HepG2 (cell line): ENCODE measurements at regions not wholly inside any gene's neighbourhood (a gene's known extent, or its start where the extent isn't known, plus 50 kb on each side); places are given as distances from the start of the nearest gene placed in this dataset.

Experiments
- ATAC-seq: fragments of 200-7000 bp; cut with Tn5 transposase; 3 replicates; pipeline ENCODE4 v1.9.1; 2020; ENCODE audit warnings: mild to moderate bottlenecking, moderate library complexity
- BruUV-seq: library from RNA; stranded (reverse); fragments of 400-500 nt; replicated peaks from 2 replicates; lab custom pipeline; 2021; lab: Mats Ljungman, UMichigan
- CTCF ChIA-PET: fragments of 300-600 bp; formaldehyde crosslinking; extraction: SDS; loops from one replicate; lab custom pipeline; 2021; ENCODE audit warnings: low total read pairs, inconsistent platforms, low intra/inter-chr PET ratio; lab: Yijun Ruan, JAX
- POLR2A ChIA-PET: fragments of 350-600 bp; sonication (Branson Sonifier 250); formaldehyde crosslinking; loops from one replicate; lab custom pipeline; 2020; ENCODE audit warnings: antibody characterized with exemption, inconsistent platforms; lab: Yijun Ruan, JAX
- DNase-seq: peaks from one replicate; pipeline ENCODE4 v3.0.0-alpha.2; 2015; ENCODE audit warnings: low spot score
- FAIRE-seq: peaks from 3 replicates; lab custom pipeline; 2011; peaks lifted over from hg19 to GRCh38; lab: Jason Lieb, UNC
- H2AFZ ChIP-seq: one replicate; pipeline ENCODE4 v1.6.1; 2011; ENCODE audit warnings: low read length, inconsistent platforms
- H3K27ac ChIP-seq: fragments of 300-600 bp; 3 replicates; pipeline ENCODE4 v1.8.0; 2011; ENCODE audit warnings: mixed run types, mild to moderate bottlenecking, mixed read lengths, low read length, inconsistent platforms; ENCODE audit not compliant: insufficient read depth; ENCODE audit errors: extremely low read length
- H3K27me3 ChIP-seq, 2 experiments: fragments of 200-600 bp in 1 of 2; 2 replicates in 1 of 2; 3 replicates in 1 of 2; pipeline versions ENCODE4 v1.6.0 to v1.8.0; 2011; ENCODE audit warnings: low read length in 2 of 2, mild to moderate bottlenecking in 2 of 2, moderate library complexity in 2 of 2, inconsistent platforms in 1 of 2; ENCODE audit not compliant: insufficient read depth in 2 of 2, control insufficient read depth in 1 of 2
- H3K36me3 ChIP-seq, 2 experiments: fragments of 200-600 bp in 1 of 2; replicated peaks in 1 of 2; 2 replicates in 1 of 2; 3 replicates in 1 of 2; pipeline versions ENCODE4 v1.5.1 to v1.8.0; 2011; ENCODE audit warnings: low read length in 2 of 2, inconsistent platforms in 1 of 2; ENCODE audit not compliant: insufficient read depth in 2 of 2, control insufficient read depth in 1 of 2
- H3K4me1 ChIP-seq: 2 replicates; pipeline ENCODE4 v1.5.1; 2012; ENCODE audit warnings: low read length, inconsistent platforms; ENCODE audit not compliant: insufficient read depth
- H3K4me2 ChIP-seq: 2 replicates; pipeline ENCODE4 v1.6.0; 2011; ENCODE audit warnings: low read depth, low read length, inconsistent platforms
- H3K4me3 ChIP-seq, 3 experiments: fragments of 200-600 bp in 1 of 3; sonication (generic), shearing (Covaris generic) in 1 of 3; replicated peaks in 1 of 3; 2 replicates each; pipeline ENCODE4 v1.5.1; 2011 to 2016; ENCODE audit warnings: low read length in 3 of 3, inconsistent platforms in 2 of 3, low read depth in 2 of 3, mild to moderate bottlenecking in 2 of 3, control low read depth in 1 of 3, mixed read lengths in 1 of 3; ENCODE audit not compliant: insufficient read depth in 1 of 3
- H3K79me2 ChIP-seq: one replicate; pipeline ENCODE4 v1.6.1; 2011; ENCODE audit warnings: low read length, inconsistent platforms; ENCODE audit not compliant: insufficient read depth
- H3K9ac ChIP-seq: 2 replicates; pipeline ENCODE4 v1.6.0; 2011; ENCODE audit warnings: mild to moderate bottlenecking, low read depth, low read length, inconsistent platforms; ENCODE audit not compliant: insufficient read depth
- H3K9me3 ChIP-seq: 2 replicates; pipeline ENCODE4 v1.5.1; 2012; ENCODE audit warnings: mild to moderate bottlenecking, low read length
- H4K20me1 ChIP-seq: 2 replicates; pipeline ENCODE4 v1.6.0; 2011; ENCODE audit warnings: inconsistent platforms, mild to moderate bottlenecking, low read length, moderate library complexity; ENCODE audit not compliant: insufficient read depth
- ARID2 ChIP-seq: sonication (generic); formaldehyde crosslinking; IDR thresholded peaks from 2 replicates; pipeline ENCODE4 v1.8.1; 2022; ENCODE audit warnings: mild to moderate bottlenecking, missing genetic modification reagents, borderline replicate concordance
- EZH2 ChIP-seq: conservative IDR thresholded peaks from 2 replicates; pipeline ENCODE4 v1.6.1; 2012; ENCODE audit warnings: mild to moderate bottlenecking, low read depth, low read length, moderate library complexity
- HIVEP1 ChIP-seq: sonication (generic); formaldehyde crosslinking; IDR thresholded peaks from 2 replicates; pipeline ENCODE4 v1.4.0; 2020; ENCODE audit warnings: mild to moderate bottlenecking, missing genetic modification reagents
- HNRNPL ChIP-seq: fragments of 200-400 bp; formaldehyde crosslinking; IDR thresholded peaks from 2 replicates; pipeline ENCODE4 v1.6.1; 2017; ENCODE audit warnings: mild to moderate bottlenecking, low read depth, low read length
- JUN ChIP-seq: sonication (generic); formaldehyde crosslinking; IDR thresholded peaks from 2 replicates; pipeline ENCODE4 v1.4.0; 2020; ENCODE audit warnings: mild to moderate bottlenecking, missing genetic modification reagents
- MEIS1 ChIP-seq: sonication (generic); formaldehyde crosslinking; IDR thresholded peaks from 2 replicates; pipeline ENCODE4 v1.9.0; 2021; ENCODE audit warnings: mild to moderate bottlenecking, missing genetic modification reagents, moderate library complexity, borderline replicate concordance
- PATZ1 ChIP-seq: sonication (generic); formaldehyde crosslinking; IDR thresholded peaks from 2 replicates; pipeline ENCODE4 v1.4.0; 2020; ENCODE audit warnings: missing genetic modification reagents
- TFE3 ChIP-seq: IDR thresholded peaks from 2 replicates; pipeline ENCODE4 v1.6.1; 2016
- XRCC5 ChIP-seq: fragments of 200-400 bp; formaldehyde crosslinking; optimal IDR thresholded peaks from 2 replicates; pipeline ENCODE3; 2017; ENCODE audit warnings: mild to moderate bottlenecking, low read length
- ZFX ChIP-seq: sonication (generic); formaldehyde crosslinking; IDR thresholded peaks from 2 replicates; pipeline ENCODE4 v1.4.0; 2020; ENCODE audit warnings: mild to moderate bottlenecking, low read depth, missing genetic modification reagents, moderate library complexity
- ZNF20 ChIP-seq: sonication (generic); formaldehyde crosslinking; IDR thresholded peaks from 2 replicates; pipeline ENCODE4 v1.4.0; 2020; ENCODE audit warnings: mild to moderate bottlenecking, moderate library complexity, missing genetic modification reagents
- ZNF777 ChIP-seq: sonication (generic); formaldehyde crosslinking; IDR thresholded peaks from 2 replicates; pipeline ENCODE4 v1.4.0; 2020; ENCODE audit warnings: missing genetic modification reagents
- ZNF781 ChIP-seq: sonication (generic); formaldehyde crosslinking; IDR thresholded peaks from 2 replicates; pipeline ENCODE4 v1.5.1; 2020; ENCODE audit warnings: borderline replicate concordance, mild to moderate bottlenecking, missing genetic modification reagents; ENCODE audit errors: not compliant biosample characterization
- ZXDC ChIP-seq: sonication (generic); formaldehyde crosslinking; IDR thresholded peaks from 2 replicates; pipeline ENCODE4 v1.5.0; 2020; ENCODE audit warnings: mild to moderate bottlenecking, missing genetic modification reagents
- WGBS: methylation state at CpG from one replicate; pipeline ENCODE4 v1.1.6; 2017; ENCODE audit warnings: low lambda C conversion rate; 5-methylcytosine and 5-hydroxymethylcytosine counted together
- in situ Hi-C: cut with HindIII; loops from 2 replicates; pipeline ENCODE4 v1.10.0; 2017; ENCODE audit warnings: low pct_unique_long_range_greater_than_20kb; ENCODE audit not compliant: extremely low pct_ligation_motif_present
- intact Hi-C: fragments of 100-400 bp; cut with micrococcal nuclease; formaldehyde crosslinking; loops from one replicate; pipeline ENCODE4 v1.10.0; 2022; ENCODE audit not compliant: unreplicated experiment

GRCh38 chr20:50247196-50248094, 56.8 kb downstream of the CEBPB start (continued):
- TF ChIP-seq ZXDC = peak; percentile 35; the same call in 1 of the 2 replicates
- TF ChIP-seq, all 625 proteins: peak for 11

- FAIRE-seq (no peak), ATAC-seq (no peak), DNase-seq (no peak)
- BruUV-seq = no TSS peak
- H2AFZ ChIP-seq = no peak overlapping the region
- ChIA-PET POLR2A (interaction anchor here (0.7 to 1.3 kb wide), 6 partner anchors 12 to 58 kb away, joined by 3 to 4 read pairs (median 3); partner anchors contain the start of gene CEBPB), CTCF (no interaction called here)
- no peak overlapping the region for H3K9ac ChIP-seq
- H3K79me2 ChIP-seq = no peaks in the 10 kb centered on the region
- intact Hi-C loops = loop anchor here (10.0 kb wide), 1 partner anchor 53 kb away; the partner anchor contains the start of gene CEBPB
- no peak overlapping the region; the same call in 1 of the 2 replicates for H3K4me2 ChIP-seq
- H3K9me3 ChIP-seq = no peaks in the 10 kb centered on the region
- peaks cover 75% of the 10 kb centered on the region for H3K4me1 ChIP-seq
- no peak overlapping the region for H3K27ac ChIP-seq
- WGBS = 19% methylated on average over 9 of the region's 17 CpGs
- peaks cover 18 to 46% of the 10 kb centered on the region in 2 experiments; a peak in 4 of 5 replicates for H3K27me3 ChIP-seq
- H4K20me1 ChIP-seq = no peaks in the 10 kb centered on the region
- in situ Hi-C loops = no loop called here
- no peaks in the 10 kb centered on the region for H3K36me3 ChIP-seq
- H3K4me3 ChIP-seq = no peak overlapping the region
- TF ChIP-seq PATZ1 (CRISPR knock-in tag) (peak; percentile 44), MEIS1 (CRISPR knock-in tag) (no peak), TFE3 (CRISPR knock-in tag) (0 out of 2 replicates have a peak, but pooled peaks have one; percentile 39), ARID2 (CRISPR knock-in tag) (0 out of 2 replicates have a peak, but pooled peaks have one; percentile 23), HNRNPL (peak; percentile 91), ZFX (CRISPR knock-in tag) (0 out of 2 replicates have a peak, but pooled peaks have one; percentile 19), HIVEP1 (CRISPR knock-in tag) (peak; percentile 57; the same call in 1 of the 2 replicates), ZNF781 (CRISPR knock-in tag) (no peak), JUN (CRISPR knock-in tag) (0 out of 2 replicates have a peak, but pooled peaks have one; percentile 26), EZH2 (0 out of 2 replicates have a peak, but pooled peaks have one; percentile 52), ZNF777 (no peak), ZNF20 (CRISPR knock-in tag) (0 out of 2 replicates have a peak, but pooled peaks have one; percentile 74), XRCC5 (peak; percentile 10)
Observed at GRCh38 chr20:50248104-50248641, 57.5 kb downstream of the CEBPB start.
